H1 (cell line): ENCODE measurements at regions not wholly inside any gene's neighbourhood (a gene's known extent, or its start where the extent isn't known, plus 50 kb on each side); places are given as distances from the start of the nearest gene placed in this dataset.

Experiments
- CTCF ChIP-seq, 3 experiments: IDR thresholded peaks; 1 replicate in 2 of 3; 2 replicates in 1 of 3; pipeline versions ENCODE4 v1.5.1 to v1.6.1; 2011; ENCODE audit warnings: low read length in 3 of 3, mild to moderate bottlenecking in 3 of 3, inconsistent platforms in 2 of 3, low read depth in 1 of 3, moderate library complexity in 1 of 3; ENCODE audit not compliant: insufficient read depth in 1 of 3; ENCODE audit errors: control extremely low read depth in 1 of 3
- HDAC2 ChIP-seq, 2 experiments: fragments of 300-600 bp in 1 of 2; sonication (generic) in 1 of 2; IDR thresholded peaks; 2 replicates each; pipeline ENCODE4 v1.6.1; 2011 to 2012; ENCODE audit warnings: low read depth in 2 of 2, low read length in 2 of 2, mild to moderate bottlenecking in 2 of 2, moderate library complexity in 2 of 2, borderline replicate concordance in 1 of 2, inconsistent platforms in 1 of 2
- MAX ChIP-seq: IDR thresholded peaks from 2 replicates; pipeline ENCODE4 v1.6.1; 2012; ENCODE audit warnings: inconsistent platforms
- TEAD4 ChIP-seq: IDR thresholded peaks from 2 replicates; pipeline ENCODE4 v1.6.1; 2012; ENCODE audit warnings: low read depth, low read length, inconsistent platforms, mixed read lengths

GRCh38 chr13:85333506-85334020 lies 465.7 kb downstream of the SLITRK6 start (continued):
- TF ChIP-seq MAX: no peak
- TF ChIP-seq TEAD4: no peak
- TF ChIP-seq HDAC2 (IDR thresholded peaks at IDR 0.05; ENCODE audit: borderline replicate concordance in 1 of 2, low read depth in 2 of 2, low read length in 2 of 2): no peak
- no peak for TF ChIP-seq CTCF (IDR thresholded peaks at IDR 0.05; ENCODE audit: control extremely low read depth in 1 of 3, insufficient read depth in 1 of 3, low read depth in 1 of 3, low read length in 3 of 3)
